ENCODE measurements at regions not wholly inside any gene's neighbourhood (a gene's known extent, or its start where the extent isn't known, plus 50 kb on each side); places are given as distances from the start of the nearest gene placed in this dataset.
A peak's percentile ranks its signal among the peaks of the same experiment; 100 is the strongest.

DNA sequence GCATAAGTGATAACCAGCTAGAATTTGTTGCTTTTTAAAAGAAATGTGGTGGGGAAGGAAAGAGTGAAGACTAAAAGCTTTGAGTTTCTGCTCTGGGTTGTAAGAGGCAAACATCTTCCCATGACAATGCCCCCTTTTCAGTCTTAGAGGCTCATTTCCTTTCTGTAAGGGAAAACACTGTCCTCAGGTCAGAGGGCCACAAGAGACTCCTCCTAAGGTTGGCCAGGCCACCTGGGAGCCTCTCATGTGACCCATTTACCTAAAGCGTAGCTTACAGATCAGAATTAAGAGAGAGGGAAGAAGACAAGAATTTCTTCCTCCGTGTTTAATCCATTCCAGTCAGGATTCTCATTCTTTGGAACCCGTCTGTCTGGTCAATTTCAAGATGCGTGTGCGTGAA lies 220.4 kb upstream of the HEY2 start:
- Mint-ChIP-seq H3K36me3 (ENCODE audit: insufficient read depth) (no peaks in the 10 kb centered on the region), H3K27me3 (peaks cover 18% of the 10 kb centered on the region), H3K9me3 (ENCODE audit: low read depth) (no peaks in the 10 kb centered on the region), H3K4me3 (ENCODE audit: low read depth) (no peak overlapping the region), H3K27ac (peak overlapping the region; percentile 26), H3K4me1 (ENCODE audit: low read depth) (peaks cover 17% of the 10 kb centered on the region)
- TF ChIP-seq CTCF (IDR thresholded peaks at IDR 0.05; ENCODE audit: unreplicated experiment), result no peak
- DNase-seq (ENCODE audit: low spot score, unreplicated experiment), result no peak

GRCh38 chr6:125533710-125534397 lies 215.6 kb upstream of the HEY2 start:
- H3K27ac Mint-ChIP-seq, result no peak overlapping the region
- H3K27me3 Mint-ChIP-seq, result peaks cover 27% of the 10 kb centered on the region
- peak; percentile 10 for DNase-seq (ENCODE audit: low spot score, unreplicated experiment)
- no peak for TF ChIP-seq CTCF (IDR thresholded peaks at IDR 0.05; ENCODE audit: unreplicated experiment)
- peaks cover 16% of the 10 kb centered on the region for H3K4me1 Mint-ChIP-seq (ENCODE audit: low read depth)
- no peaks in the 10 kb centered on the region for H3K36me3 Mint-ChIP-seq (ENCODE audit: insufficient read depth)
- peak overlapping the region; percentile 64 for H3K4me3 Mint-ChIP-seq (ENCODE audit: low read depth)
- H3K9me3 Mint-ChIP-seq (ENCODE audit: low read depth), result no peaks in the 10 kb centered on the region

DNA sequence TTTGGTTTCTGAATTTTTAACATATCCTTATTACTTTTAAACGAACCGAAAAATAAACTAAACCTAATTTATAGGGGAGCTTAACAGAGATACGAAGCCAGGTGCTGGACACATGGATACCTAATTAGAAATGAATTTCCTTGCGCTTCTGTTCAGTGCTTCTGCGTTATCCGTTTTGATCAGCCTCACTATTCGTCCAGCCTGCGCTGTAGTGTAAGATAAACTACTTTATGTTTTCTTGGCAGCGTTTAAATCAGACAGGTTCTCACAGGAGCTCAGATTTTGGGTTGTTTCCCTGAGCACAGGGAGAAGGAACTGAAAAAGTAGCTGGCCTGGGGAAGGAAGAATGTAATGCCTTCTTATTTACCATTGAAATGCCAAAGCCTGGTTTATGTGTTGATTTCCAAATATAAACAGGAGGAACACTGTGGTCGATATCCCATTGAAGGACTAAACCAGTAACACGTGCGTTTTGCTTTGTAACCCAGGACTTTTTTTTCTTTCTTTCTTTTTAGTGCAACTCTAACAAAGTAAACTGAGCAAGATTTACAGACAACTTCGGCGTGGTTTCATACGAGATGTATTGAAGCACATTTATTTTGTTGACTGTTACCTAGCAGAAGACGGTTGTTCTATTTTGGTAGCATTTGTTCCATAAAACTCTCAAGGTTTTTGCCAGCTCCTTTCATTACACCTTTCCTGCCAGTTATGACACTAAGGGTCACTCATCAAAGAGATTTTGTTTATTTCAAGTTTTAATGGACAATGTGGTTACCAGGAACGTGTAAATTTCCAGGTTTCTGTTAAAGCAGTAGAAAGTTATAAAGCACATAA lies 214.8 kb upstream of the HEY2 start:
- Mint-ChIP-seq H3K4me1 (ENCODE audit: low read depth) (peaks cover 10% of the 10 kb centered on the region), H3K27ac (no peak overlapping the region), H3K36me3 (ENCODE audit: insufficient read depth) (no peaks in the 10 kb centered on the region), H3K27me3 (peaks cover 23% of the 10 kb centered on the region), H3K9me3 (ENCODE audit: low read depth) (no peaks in the 10 kb centered on the region), H3K4me3 (ENCODE audit: low read depth) (peak overlapping the region; percentile 64)
- DNase-seq (ENCODE audit: low spot score, unreplicated experiment), result no peak
- no peak for TF ChIP-seq CTCF (IDR thresholded peaks at IDR 0.05; ENCODE audit: unreplicated experiment)

GRCh38 chr6:125537090-125537489 lies 212.3 kb upstream of the HEY2 start:
- H3K4me3 Mint-ChIP-seq (ENCODE audit: low read depth), result no peak overlapping the region
- DNase-seq (ENCODE audit: low spot score, unreplicated experiment), result no peak
- H3K27ac Mint-ChIP-seq, result no peak overlapping the region
- peaks cover 10% of the 10 kb centered on the region for H3K4me1 Mint-ChIP-seq (ENCODE audit: low read depth)
- no peaks in the 10 kb centered on the region for H3K9me3 Mint-ChIP-seq (ENCODE audit: low read depth)
- peaks cover 24% of the 10 kb centered on the region for H3K27me3 Mint-ChIP-seq
- no peaks in the 10 kb centered on the region for H3K36me3 Mint-ChIP-seq (ENCODE audit: insufficient read depth)
- no peak for TF ChIP-seq CTCF (IDR thresholded peaks at IDR 0.05; ENCODE audit: unreplicated experiment)

GRCh38 chr6:125539892-125540291 lies 209.5 kb upstream of the HEY2 start:
- Mint-ChIP-seq H3K4me1 (ENCODE audit: low read depth) (peaks cover under 1% of the 10 kb centered on the region), H3K27me3 (peaks cover 13% of the 10 kb centered on the region), H3K4me3 (ENCODE audit: low read depth) (no peak overlapping the region), H3K9me3 (ENCODE audit: low read depth) (no peaks in the 10 kb centered on the region), H3K27ac (no peak overlapping the region), H3K36me3 (ENCODE audit: insufficient read depth) (no peaks in the 10 kb centered on the region)
- TF ChIP-seq CTCF (IDR thresholded peaks at IDR 0.05; ENCODE audit: unreplicated experiment), result no peak
- DNase-seq (ENCODE audit: low spot score, unreplicated experiment), result no peak
